IMR-90 (cell line): ENCODE measurements at regions not wholly inside any gene's neighbourhood (a gene's known extent, or its start where the extent isn't known, plus 50 kb on each side); places are given as distances from the start of the nearest gene placed in this dataset.

Experiments
- ATAC-seq: fragments of 200-7000 bp; cut with Tn5 transposase; 2 replicates; pipeline ENCODE4 v1.9.1; 2020; ENCODE audit warnings: low read depth, mild to moderate bottlenecking, moderate library complexity
- BruUV-seq: library from RNA; stranded (reverse); fragments of 400-500 nt; replicated peaks from 2 replicates; lab custom pipeline; 2021; lab: Mats Ljungman, UMichigan
- CTCF ChIA-PET: fragments of 300-600 bp; formaldehyde crosslinking; extraction: SDS; loops from one replicate; lab custom pipeline; 2021; ENCODE audit warnings: antibody characterized with exemption; lab: Yijun Ruan, JAX
- POLR2A ChIA-PET: fragments of 300-600 bp; sonication (Branson Sonifier 250); formaldehyde crosslinking; loops from one replicate; lab custom pipeline; 2022; ENCODE audit warnings: antibody characterized with exemption; ENCODE audit not compliant: unreplicated experiment; lab: Charles Lee
- DNase-seq: peaks from one replicate; pipeline ENCODE4 v3.0.0; 2013
- H2AFZ ChIP-seq: replicated peaks from 2 replicates; pipeline ENCODE3; 2013; ENCODE audit warnings: low read length, mild to moderate bottlenecking; ENCODE audit not compliant: poor library complexity
- H2AK5ac ChIP-seq: 2 replicates; pipeline ENCODE4 v1.6.1; 2013; ENCODE audit warnings: low read depth, low read length, inconsistent platforms
- H2AK9ac ChIP-seq: replicated peaks from 2 replicates; pipeline ENCODE3; 2013; ENCODE audit warnings: mild to moderate bottlenecking, low read depth, low read length, moderate library complexity; ENCODE audit not compliant: poor library complexity
- H2BK120ac ChIP-seq: 2 replicates; pipeline ENCODE4 v1.6.1; 2013; ENCODE audit warnings: low read depth, low read length, inconsistent platforms
- H2BK15ac ChIP-seq: 3 replicates; pipeline ENCODE4 v1.6.1; 2013; ENCODE audit warnings: low read depth, low read length, inconsistent platforms
- H2BK20ac ChIP-seq: 2 replicates; pipeline ENCODE4 v1.6.1; 2013; ENCODE audit warnings: low read depth, mild to moderate bottlenecking, inconsistent platforms, low read length, moderate library complexity
- H2BK5ac ChIP-seq: 2 replicates; pipeline ENCODE4 v1.6.1; 2013; ENCODE audit warnings: mild to moderate bottlenecking, low read depth, low read length, inconsistent platforms; ENCODE audit not compliant: poor library complexity, severe bottlenecking
- H3K14ac ChIP-seq: replicated peaks from 2 replicates; pipeline ENCODE4 v1.6.1; 2013; ENCODE audit warnings: low read depth, low read length, inconsistent platforms
- H3K18ac ChIP-seq: 2 replicates; pipeline ENCODE4 v1.6.1; 2013; ENCODE audit warnings: low read depth, low read length, control low read depth
- H3K23ac ChIP-seq: 2 replicates; pipeline ENCODE4 v1.6.1; 2013; ENCODE audit warnings: low read depth, low read length, inconsistent platforms
- H3K27ac ChIP-seq: 2 replicates; pipeline ENCODE4 v1.5.1; 2013; ENCODE audit warnings: mild to moderate bottlenecking, control low read depth, low read length; ENCODE audit not compliant: insufficient read depth
- H3K27me3 ChIP-seq: 2 replicates; pipeline ENCODE4 v1.6.1; 2013; ENCODE audit warnings: low read length; ENCODE audit not compliant: control insufficient read depth, insufficient read depth
- H3K36me3 ChIP-seq: 2 replicates; pipeline ENCODE4 v1.6.1; 2013; ENCODE audit warnings: low read length, mixed read lengths; ENCODE audit not compliant: control insufficient read depth, insufficient read depth
- H3K4ac ChIP-seq: 2 replicates; pipeline ENCODE4 v1.6.1; 2013; ENCODE audit warnings: low read depth, low read length, inconsistent platforms
- H3K4me1 ChIP-seq: 2 replicates; pipeline ENCODE4 v1.6.1; 2013; ENCODE audit warnings: low read length, mixed read lengths; ENCODE audit not compliant: control insufficient read depth, insufficient read depth
- H3K4me2 ChIP-seq: 2 replicates; pipeline ENCODE4 v1.6.1; 2013; ENCODE audit warnings: low read depth, mild to moderate bottlenecking, control low read depth, low read length, moderate library complexity
- H3K4me3 ChIP-seq: 2 replicates; pipeline ENCODE4 v1.5.1; 2013; ENCODE audit warnings: low read depth, mild to moderate bottlenecking, control low read depth, low read length, moderate library complexity; ENCODE audit not compliant: insufficient read depth
- H3K56ac ChIP-seq: 2 replicates; pipeline ENCODE4 v1.6.1; 2013; ENCODE audit warnings: low read length, inconsistent platforms; ENCODE audit not compliant: insufficient read depth; ENCODE audit errors: extremely low read depth
- H3K79me1 ChIP-seq, 2 experiments: 2 replicates each; pipeline ENCODE4 v1.6.1; 2013; ENCODE audit warnings: low read length in 2 of 2, inconsistent platforms in 1 of 2, low read depth in 1 of 2
- H3K9ac ChIP-seq: 2 replicates; pipeline ENCODE4 v1.6.1; 2013; ENCODE audit warnings: low read depth, low read length, control low read depth
- H3K9me1 ChIP-seq: 2 replicates; pipeline ENCODE4 v1.6.1; 2013; ENCODE audit warnings: low read length, inconsistent platforms; ENCODE audit not compliant: insufficient read depth
- H3K9me3 ChIP-seq: 2 replicates; pipeline ENCODE4 v1.6.1; 2013; ENCODE audit warnings: low read length; ENCODE audit not compliant: control insufficient read depth, insufficient read depth
- H4K20me1 ChIP-seq: 2 replicates; pipeline ENCODE4 v1.6.1; 2013; ENCODE audit warnings: low read length, inconsistent platforms; ENCODE audit not compliant: insufficient read depth
- H4K5ac ChIP-seq: 2 replicates; pipeline ENCODE4 v1.6.1; 2013; ENCODE audit warnings: mild to moderate bottlenecking, low read depth, low read length, control low read depth
- H4K8ac ChIP-seq, 2 experiments: 2 replicates each; pipeline ENCODE4 v1.6.1; 2013; ENCODE audit warnings: low read depth in 2 of 2, low read length in 2 of 2, control low read depth in 1 of 2, inconsistent platforms in 1 of 2
- H4K91ac ChIP-seq: 2 replicates; pipeline ENCODE4 v1.6.1; 2013; ENCODE audit warnings: low read depth, low read length, inconsistent platforms; ENCODE audit not compliant: insufficient read depth
- BHLHE40 ChIP-seq: fragments of 150-350 bp; IDR thresholded peaks from 2 replicates; pipeline ENCODE4 v1.6.1; 2016; ENCODE audit warnings: mild to moderate bottlenecking, low read depth, low read length
- CEBPB ChIP-seq: IDR thresholded peaks from 2 replicates; pipeline ENCODE4 v1.6.1; 2012; ENCODE audit warnings: low read depth, low read length, improper control_type of control experiment
- CHD1 ChIP-seq: IDR thresholded peaks from 2 replicates; pipeline ENCODE4 v1.6.1; 2012; ENCODE audit warnings: low read depth, low read length, improper control_type of control experiment
- FOS ChIP-seq: fragments of 150-350 bp; IDR thresholded peaks from 2 replicates; pipeline ENCODE4 v1.6.1; 2016; ENCODE audit warnings: low read depth, low read length
- MAFK ChIP-seq: IDR thresholded peaks from 2 replicates; pipeline ENCODE4 v1.6.1; 2012; ENCODE audit warnings: low read depth, low read length, improper control_type of control experiment
- NFE2L2 ChIP-seq: fragments of 150-350 bp; IDR thresholded peaks from 2 replicates; pipeline ENCODE4 v1.6.1; 2016; ENCODE audit warnings: low read depth, mild to moderate bottlenecking, low read length
- RAD21 ChIP-seq: IDR thresholded peaks from 2 replicates; pipeline ENCODE4 v1.6.1; 2012; ENCODE audit warnings: low read length, improper control_type of control experiment
- RFX5 ChIP-seq: IDR thresholded peaks from 2 replicates; pipeline ENCODE4 v1.8.0; 2012; ENCODE audit warnings: low read depth, mild to moderate bottlenecking, low read length, moderate library complexity
- whole genome bisulfite sequencing, 2 experiments: methylation state at CpG; one replicate each; pipeline versions ENCODE4 v1.1.5 to v1.1.7; 2013; ENCODE audit warnings: missing lambda C conversion rate in 2 of 2; ENCODE audit not compliant: insufficient read length in 1 of 2; ENCODE audit errors: extremely low coverage in 2 of 2; 5-methylcytosine and 5-hydroxymethylcytosine counted together
- dilution Hi-C: fragments of 300-500 bp; cut with HindIII; formaldehyde crosslinking; loops from one replicate; pipeline ENCODE4 v1.14.3; 2018; ENCODE audit warnings: low sequenced_read_pairs; ENCODE audit not compliant: unreplicated experiment
- in situ Hi-C: fragments of 300-500 bp; cut with MboI; formaldehyde crosslinking; loops from 3 replicates; pipeline ENCODE4 v1.14.3; 2019; ENCODE audit warnings: low sequenced_read_pairs, inconsistent platforms, mixed read lengths
- intact Hi-C: fragments of 100-400 bp; cut with micrococcal nuclease; formaldehyde crosslinking; loops from 2 replicates; pipeline ENCODE4 v1.10.0; 2022
- TF ChIP-seq, protein P1 (sequence below): fragments of 150-350 bp; IDR thresholded peaks from 2 replicates; pipeline ENCODE4 v1.6.1; 2016; ENCODE audit warnings: low read depth, mild to moderate bottlenecking, low read length, moderate library complexity, borderline replicate concordance
- TF ChIP-seq, protein P2 (sequence below): conservative IDR thresholded peaks from 2 replicates; pipeline ENCODE4 v1.5.1; 2012; ENCODE audit warnings: mild to moderate bottlenecking, low read depth, low read length, improper control_type of control experiment
- TF ChIP-seq, protein P3 (sequence below): fragments of 150-350 bp; IDR thresholded peaks from 2 replicates; pipeline ENCODE4 v1.6.1; 2017; ENCODE audit warnings: mild to moderate bottlenecking, antibody characterized with exemption, low read length, low read depth

DNA sequence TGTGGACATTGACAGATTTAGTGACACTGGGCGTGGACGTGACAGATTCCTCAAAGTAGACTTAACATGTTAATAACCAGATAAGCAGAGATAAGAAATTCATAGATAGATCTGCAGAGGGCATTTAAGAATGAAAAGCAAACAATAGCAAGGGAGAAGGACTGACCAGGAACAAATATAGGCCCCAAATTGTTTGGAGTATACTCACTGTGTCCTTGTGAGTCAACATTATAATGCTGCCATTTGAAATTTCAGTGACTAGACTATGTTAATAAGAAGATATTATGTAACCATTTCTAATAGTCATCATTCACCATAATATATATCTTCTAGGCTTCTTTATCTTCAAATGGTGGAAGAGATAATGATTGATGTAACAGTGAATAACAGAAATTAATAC is 78.1 kb upstream of the SLC38A11 start:
- no peaks in the 10 kb centered on the region for H3K27me3 ChIP-seq
- H3K56ac ChIP-seq = no peak overlapping the region
- H3K4me2 ChIP-seq = no peak overlapping the region
- no peak overlapping the region for H2AK5ac ChIP-seq
- no peak overlapping the region for H2BK5ac ChIP-seq
- H3K18ac ChIP-seq = no peak overlapping the region
- H4K91ac ChIP-seq = no peak overlapping the region
- no peak overlapping the region for H2AK9ac ChIP-seq
- H3K79me1 ChIP-seq = no peaks in the 10 kb centered on the region
- no peak overlapping the region for H2AFZ ChIP-seq
- no peak for ATAC-seq
- no peak overlapping the region for H2BK120ac ChIP-seq
- WGBS, 2 experiments = no CpG with 5 or more reads among the region's 2 CpGs
- no peak overlapping the region for H4K8ac ChIP-seq
- no peak overlapping the region for H3K23ac ChIP-seq
- H3K9ac ChIP-seq = no peak overlapping the region
- H4K5ac ChIP-seq = no peak overlapping the region
- H2BK15ac ChIP-seq = no peak overlapping the region
- H2BK20ac ChIP-seq = no peak overlapping the region
- no peaks in the 10 kb centered on the region for H3K9me1 ChIP-seq
- H3K27ac ChIP-seq = no peak overlapping the region
- dilution Hi-C loops (no loop called here), intact Hi-C loops (no loop called here), in situ Hi-C loops (no loop called here)
- no peaks in the 10 kb centered on the region for H3K4me1 ChIP-seq
- H3K9me3 ChIP-seq = no peaks in the 10 kb centered on the region
- H3K4ac ChIP-seq = no peak overlapping the region
- ChIA-PET CTCF (interaction anchor here (0.7 kb wide), 1 partner anchor 835 kb away, joined by 3 read pairs; no protein-coding TSS in a partner anchor), POLR2A (no interaction called here)
- no TSS peak for BruUV-seq
- TF ChIP-seq CHD1 (no peak), NFE2L2 (no peak), BHLHE40 (no peak), RFX5 (no peak), FOS (no peak), CEBPB (no peak), MAFK (no peak), RAD21 (no peak)
- TF ChIP-seq, protein P1, sequence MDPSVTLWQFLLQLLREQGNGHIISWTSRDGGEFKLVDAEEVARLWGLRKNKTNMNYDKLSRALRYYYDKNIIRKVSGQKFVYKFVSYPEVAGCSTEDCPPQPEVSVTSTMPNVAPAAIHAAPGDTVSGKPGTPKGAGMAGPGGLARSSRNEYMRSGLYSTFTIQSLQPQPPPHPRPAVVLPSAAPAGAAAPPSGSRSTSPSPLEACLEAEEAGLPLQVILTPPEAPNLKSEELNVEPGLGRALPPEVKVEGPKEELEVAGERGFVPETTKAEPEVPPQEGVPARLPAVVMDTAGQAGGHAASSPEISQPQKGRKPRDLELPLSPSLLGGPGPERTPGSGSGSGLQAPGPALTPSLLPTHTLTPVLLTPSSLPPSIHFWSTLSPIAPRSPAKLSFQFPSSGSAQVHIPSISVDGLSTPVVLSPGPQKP = no peak
- TF ChIP-seq, protein P2, sequence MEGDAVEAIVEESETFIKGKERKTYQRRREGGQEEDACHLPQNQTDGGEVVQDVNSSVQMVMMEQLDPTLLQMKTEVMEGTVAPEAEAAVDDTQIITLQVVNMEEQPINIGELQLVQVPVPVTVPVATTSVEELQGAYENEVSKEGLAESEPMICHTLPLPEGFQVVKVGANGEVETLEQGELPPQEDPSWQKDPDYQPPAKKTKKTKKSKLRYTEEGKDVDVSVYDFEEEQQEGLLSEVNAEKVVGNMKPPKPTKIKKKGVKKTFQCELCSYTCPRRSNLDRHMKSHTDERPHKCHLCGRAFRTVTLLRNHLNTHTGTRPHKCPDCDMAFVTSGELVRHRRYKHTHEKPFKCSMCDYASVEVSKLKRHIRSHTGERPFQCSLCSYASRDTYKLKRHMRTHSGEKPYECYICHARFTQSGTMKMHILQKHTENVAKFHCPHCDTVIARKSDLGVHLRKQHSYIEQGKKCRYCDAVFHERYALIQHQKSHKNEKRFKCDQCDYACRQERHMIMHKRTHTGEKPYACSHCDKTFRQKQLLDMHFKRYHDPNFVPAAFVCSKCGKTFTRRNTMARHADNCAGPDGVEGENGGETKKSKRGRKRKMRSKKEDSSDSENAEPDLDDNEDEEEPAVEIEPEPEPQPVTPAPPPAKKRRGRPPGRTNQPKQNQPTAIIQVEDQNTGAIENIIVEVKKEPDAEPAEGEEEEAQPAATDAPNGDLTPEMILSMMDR = no peak
- TF ChIP-seq, protein P3, sequence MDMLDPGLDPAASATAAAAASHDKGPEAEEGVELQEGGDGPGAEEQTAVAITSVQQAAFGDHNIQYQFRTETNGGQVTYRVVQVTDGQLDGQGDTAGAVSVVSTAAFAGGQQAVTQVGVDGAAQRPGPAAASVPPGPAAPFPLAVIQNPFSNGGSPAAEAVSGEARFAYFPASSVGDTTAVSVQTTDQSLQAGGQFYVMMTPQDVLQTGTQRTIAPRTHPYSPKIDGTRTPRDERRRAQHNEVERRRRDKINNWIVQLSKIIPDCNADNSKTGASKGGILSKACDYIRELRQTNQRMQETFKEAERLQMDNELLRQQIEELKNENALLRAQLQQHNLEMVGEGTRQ = no peak
- H4K20me1 ChIP-seq = no peaks in the 10 kb centered on the region
- no peak overlapping the region for H3K4me3 ChIP-seq
- DNase-seq = no peak
- H3K14ac ChIP-seq = no peak overlapping the region
- no peaks in the 10 kb centered on the region for H3K36me3 ChIP-seq
